Mucosa of descending colon (tissue), 3 donors: ENCODE measurements at regions not wholly inside any gene's neighbourhood (a gene's known extent, or its start where the extent isn't known, plus 50 kb on each side); places are given as distances from the start of the nearest gene placed in this dataset.
"Not testable (repeated sequence)": the region's sequence is repeated elsewhere in the genome, so short reads cannot be mapped to it uniquely, and the experiment has no call there.

Experiments
- ATAC-seq: fragments of 200-7000 bp; cut with Tn5 transposase; one replicate; pipeline ENCODE4 v1.9.1; 2020; ENCODE audit warnings: mild to moderate bottlenecking, moderate library complexity
- DNase-seq, 3 donors: peaks; one replicate each; pipeline ENCODE4 v3.0.0-alpha.2; 2020
- H3K36me3 ChIP-seq: fragments of 200-600 bp; one replicate; pipeline ENCODE4 v1.8.0; 2021; ENCODE audit warnings: low read depth, mild to moderate bottlenecking
- H3K4me1 ChIP-seq: fragments of 200-600 bp; one replicate; pipeline ENCODE4 v1.8.0; 2021; ENCODE audit warnings: low read depth, mild to moderate bottlenecking
- H3K4me3 ChIP-seq: fragments of 200-600 bp; one replicate; pipeline ENCODE4 v1.8.0; 2021; ENCODE audit warnings: mild to moderate bottlenecking
- H3K9me3 ChIP-seq: fragments of 200-600 bp; one replicate; pipeline ENCODE4 v1.8.0; 2021; ENCODE audit warnings: mild to moderate bottlenecking
- intact Hi-C, 2 donors: fragments of 100-400 bp; cut with DNase I in 1 of 2; cut with micrococcal nuclease in 1 of 2; formaldehyde crosslinking; loops; one replicate each; pipeline versions ENCODE4 v1.11.0 to v1.11.1; 2022; cut with DNase I, micrococcal nuclease
- TF ChIP-seq, protein P1 (sequence below): fragments of 200-600 bp; IDR thresholded peaks from one replicate; pipeline ENCODE4 v1.8.0; 2022; ENCODE audit warnings: antibody characterized with exemption, mild to moderate bottlenecking
- donor health status: DM: no; HTN: no; CAD: no; lungs with moderate emphysema.
- donor health status: DM: no; HTN: no; CAD: no.
- donor health status: DM: no; HTN: yes; CAD: no.

DNA sequence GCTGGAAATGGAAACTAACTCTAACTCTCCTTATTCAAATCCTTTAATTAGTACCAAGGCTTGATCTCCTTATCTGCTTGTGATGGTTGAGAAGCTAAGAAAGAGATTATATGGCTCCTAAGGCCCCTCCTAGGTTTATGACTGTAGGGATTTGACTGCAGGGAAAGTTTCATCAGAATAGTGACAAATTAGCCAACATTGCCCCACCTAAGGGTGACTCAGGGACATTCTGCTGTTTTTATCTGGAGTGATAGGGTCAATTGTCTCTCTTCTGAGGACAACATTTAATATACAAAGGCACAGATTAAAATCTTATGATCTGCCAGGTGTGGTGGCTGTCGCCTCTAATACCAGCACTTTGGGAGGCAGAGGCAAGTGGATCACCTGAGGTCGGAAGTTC, 138.1 kb upstream of the MARCKS start:
- Histone ChIP-seq H3K4me3 (no peak overlapping the region), H3K4me1 (no peaks in the 10 kb centered on the region), H3K36me3 (no peaks in the 10 kb centered on the region), H3K9me3 (no peaks in the 10 kb centered on the region)
- TF ChIP-seq, protein P1, sequence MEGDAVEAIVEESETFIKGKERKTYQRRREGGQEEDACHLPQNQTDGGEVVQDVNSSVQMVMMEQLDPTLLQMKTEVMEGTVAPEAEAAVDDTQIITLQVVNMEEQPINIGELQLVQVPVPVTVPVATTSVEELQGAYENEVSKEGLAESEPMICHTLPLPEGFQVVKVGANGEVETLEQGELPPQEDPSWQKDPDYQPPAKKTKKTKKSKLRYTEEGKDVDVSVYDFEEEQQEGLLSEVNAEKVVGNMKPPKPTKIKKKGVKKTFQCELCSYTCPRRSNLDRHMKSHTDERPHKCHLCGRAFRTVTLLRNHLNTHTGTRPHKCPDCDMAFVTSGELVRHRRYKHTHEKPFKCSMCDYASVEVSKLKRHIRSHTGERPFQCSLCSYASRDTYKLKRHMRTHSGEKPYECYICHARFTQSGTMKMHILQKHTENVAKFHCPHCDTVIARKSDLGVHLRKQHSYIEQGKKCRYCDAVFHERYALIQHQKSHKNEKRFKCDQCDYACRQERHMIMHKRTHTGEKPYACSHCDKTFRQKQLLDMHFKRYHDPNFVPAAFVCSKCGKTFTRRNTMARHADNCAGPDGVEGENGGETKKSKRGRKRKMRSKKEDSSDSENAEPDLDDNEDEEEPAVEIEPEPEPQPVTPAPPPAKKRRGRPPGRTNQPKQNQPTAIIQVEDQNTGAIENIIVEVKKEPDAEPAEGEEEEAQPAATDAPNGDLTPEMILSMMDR: no peak
- ATAC-seq (peak; percentile 98), DNase-seq (peak in 2 of 3 donors; percentile 56 to 75)
- intact Hi-C loops: no loop called here

DNA sequence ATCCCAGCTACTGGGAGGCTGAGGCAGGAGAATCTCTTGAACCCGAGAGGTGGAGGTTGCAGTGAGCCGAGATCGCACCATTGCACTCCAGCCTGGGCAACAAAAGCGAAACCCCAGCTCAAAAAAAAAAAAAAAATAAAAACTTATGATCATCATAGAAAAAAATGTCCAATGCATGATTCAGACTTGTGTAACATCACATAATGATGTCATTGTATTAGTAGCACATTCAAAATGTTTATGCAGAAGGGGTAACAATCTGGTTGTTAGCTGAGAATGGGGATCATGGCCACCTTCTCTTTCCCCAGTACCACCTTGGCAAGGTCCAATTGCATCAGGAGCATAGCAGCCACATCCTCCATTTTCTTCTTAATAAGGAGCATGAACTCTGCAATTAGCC, 137.6 kb upstream of the MARCKS start:
- TF ChIP-seq, protein P1: no peak
- intact Hi-C loops: no loop called here
- H3K9me3 ChIP-seq: no peaks in the 10 kb centered on the region
- no peak overlapping the region for H3K4me3 ChIP-seq
- H3K36me3 ChIP-seq: no peaks in the 10 kb centered on the region
- no peaks in the 10 kb centered on the region for H3K4me1 ChIP-seq
- DNase-seq (no peak), ATAC-seq (no peak)

DNA sequence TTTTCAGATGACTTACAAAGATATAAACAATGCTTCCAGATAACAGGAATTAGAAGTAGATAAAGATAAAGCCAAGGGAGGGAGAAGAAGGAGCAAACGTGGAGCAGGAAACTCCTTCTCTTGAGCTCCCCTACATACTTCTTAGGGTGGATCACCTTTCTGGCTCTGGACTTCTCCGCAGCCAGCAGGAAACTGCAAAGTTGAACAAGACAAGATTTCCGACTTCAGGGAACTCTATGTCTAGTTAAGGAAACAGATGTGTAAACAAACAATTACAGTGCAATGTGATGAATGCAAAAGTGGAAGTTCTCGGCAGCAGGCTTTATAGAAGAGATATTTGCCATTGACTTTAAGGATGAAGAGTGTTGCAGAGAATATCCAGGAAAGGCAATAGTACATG, 134.0 kb upstream of the MARCKS start:
- H3K36me3 ChIP-seq: no peaks in the 10 kb centered on the region
- ATAC-seq: peak; percentile 58
- intact Hi-C loops: no loop called here
- no peak overlapping the region for H3K4me3 ChIP-seq
- H3K4me1 ChIP-seq: no peaks in the 10 kb centered on the region
- no peaks in the 10 kb centered on the region for H3K9me3 ChIP-seq
- peak in 1 of 3 donors; percentile 35 for DNase-seq
- TF ChIP-seq, protein P1: no peak

DNA sequence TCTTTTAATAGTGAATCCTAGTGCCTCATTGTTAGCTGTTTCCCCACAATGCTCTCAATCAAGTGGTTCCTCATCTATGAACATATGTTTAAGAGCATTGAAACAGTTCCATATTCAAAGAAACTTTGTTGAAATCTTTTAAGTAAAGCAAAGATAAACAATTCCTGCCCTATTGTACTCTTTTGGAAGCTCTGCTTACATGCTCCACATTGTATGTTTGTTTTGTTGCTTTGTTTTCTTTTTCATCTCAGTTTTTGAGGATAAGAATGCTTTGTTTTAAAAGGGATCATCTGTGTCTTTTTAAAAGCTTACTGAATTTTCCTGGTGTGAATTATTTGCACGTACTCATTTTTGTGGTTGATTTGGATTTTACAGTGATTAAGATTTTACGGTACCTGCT, 132.2 kb upstream of the MARCKS start:
- intact Hi-C loops, H3K9me3 ChIP-seq, H3K4me3 ChIP-seq, ATAC-seq, H3K4me1 ChIP-seq, DNase-seq, H3K36me3 ChIP-seq: not testable (repeated sequence)

DNA sequence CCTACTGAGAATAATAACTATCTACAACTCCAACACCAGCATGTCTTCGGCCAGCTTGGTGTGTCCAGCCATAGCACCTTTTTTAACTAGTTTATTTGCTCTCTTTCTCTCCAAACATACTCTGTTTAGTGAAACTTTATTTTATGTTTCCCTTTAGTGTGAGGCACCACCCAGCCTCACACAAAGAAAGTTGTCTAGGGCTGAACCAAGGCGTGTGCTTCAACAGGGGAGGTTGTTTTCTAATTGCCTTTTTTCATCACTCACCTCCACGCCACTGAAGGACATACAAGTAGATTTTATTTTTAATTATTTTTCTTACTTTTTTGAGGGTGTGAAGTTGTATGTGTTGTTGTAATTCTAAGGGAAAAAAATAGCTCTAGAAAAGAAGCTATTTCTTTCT, 125.6 kb upstream of the MARCKS start:
- H3K36me3 ChIP-seq: no peaks in the 10 kb centered on the region
- H3K4me3 ChIP-seq: no peak overlapping the region
- intact Hi-C loops: no loop called here
- H3K4me1 ChIP-seq: peaks cover 5% of the 10 kb centered on the region
- ATAC-seq: peak; percentile 90
- no peaks in the 10 kb centered on the region for H3K9me3 ChIP-seq
- TF ChIP-seq, protein P1: no peak
- DNase-seq: peak in 1 of 3 donors; percentile 52

DNA sequence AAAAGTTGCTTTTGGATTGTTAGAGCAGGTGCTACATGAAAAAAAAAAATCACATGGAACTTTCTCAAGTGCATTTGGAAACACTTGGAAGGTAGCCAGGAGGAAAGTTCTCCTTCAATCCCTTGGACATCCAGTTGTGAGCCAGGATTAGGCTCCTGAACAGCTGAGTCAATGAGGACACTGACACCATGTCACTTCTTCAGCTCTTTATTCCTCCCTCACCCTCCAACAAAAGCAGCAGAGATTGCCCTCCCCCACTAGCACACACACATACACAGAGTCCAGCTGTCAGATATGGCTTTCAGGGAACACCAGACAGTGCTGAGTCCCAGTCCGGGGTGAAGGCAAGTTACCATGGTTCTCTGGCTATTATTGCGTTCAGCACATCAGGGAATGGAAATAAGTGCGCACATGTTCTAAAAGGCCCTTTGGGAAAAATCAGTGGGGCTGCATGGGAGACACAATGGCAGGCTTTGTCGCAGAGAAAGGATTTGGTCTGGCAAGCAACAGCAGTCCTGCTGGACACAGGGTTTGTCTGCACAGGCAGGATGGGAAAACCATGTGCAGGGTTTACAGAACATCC, 124.7 kb upstream of the MARCKS start:
- peak; percentile 83 for ATAC-seq
- DNase-seq: peak in 1 of 3 donors; percentile 50
- TF ChIP-seq, protein P1: no peak

More for the DNA sequence above, 124.7 kb upstream of the MARCKS start:
- Histone ChIP-seq H3K4me1 (peaks cover 5% of the 10 kb centered on the region), H3K9me3 (no peaks in the 10 kb centered on the region), H3K4me3 (no peak overlapping the region), H3K36me3 (no peaks in the 10 kb centered on the region)
- intact Hi-C loops: no loop called here
